ENCODE measurements at regions not wholly inside any gene's neighbourhood (a gene's known extent, or its start where the extent isn't known, plus 50 kb on each side); places are given as distances from the start of the nearest gene placed in this dataset.
"Not testable (repeated sequence)": the region's sequence is repeated elsewhere in the genome, so short reads cannot be mapped to it uniquely, and the experiment has no call there.

- FAIRE-seq (no peak), DNase-seq (ENCODE audit: insufficient read length, low spot score) (no peak)
Measured at GRCh38 chr2:168300460-168300859, 53.1 kb upstream of the STK39 start.

GRCh38 chr2:168304024-168304681, 56.8 kb upstream of the STK39 start:
- FAIRE-seq (no peak), DNase-seq (ENCODE audit: insufficient read length, low spot score) (no peak)

DNA sequence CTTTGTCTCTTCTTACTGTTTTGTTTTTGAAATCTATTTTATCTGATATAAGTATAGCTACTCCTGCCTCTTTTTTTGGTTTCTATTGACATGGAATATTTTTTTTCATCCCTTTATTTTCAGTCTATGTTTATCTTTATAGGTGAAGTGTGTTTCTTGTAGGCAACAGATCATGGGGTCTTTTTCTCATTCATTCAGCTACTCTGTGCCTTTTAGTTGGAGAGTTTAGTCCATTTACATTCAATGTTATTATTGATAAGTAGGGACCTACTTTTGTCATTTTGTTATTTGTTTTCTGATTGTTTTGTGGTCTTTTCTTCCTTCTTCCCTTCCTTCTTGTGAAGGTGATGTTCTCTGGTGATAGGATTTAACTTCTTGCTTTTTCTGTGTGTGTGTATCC, 60.0 kb upstream of the STK39 start:
- DNase-seq (ENCODE audit: insufficient read length, low spot score): no peak
- FAIRE-seq: no peak

GRCh38 chr2:168310580-168310979, 63.2 kb upstream of the STK39 start:
- DNase-seq (ENCODE audit: insufficient read length, low spot score) (no peak), FAIRE-seq (no peak)

GRCh38 chr2:168311261-168311910, 64.0 kb upstream of the STK39 start:
- FAIRE-seq: no peak
- no peak for DNase-seq (ENCODE audit: insufficient read length, low spot score)

- no peak for DNase-seq (ENCODE audit: insufficient read length, low spot score)
- no peak for FAIRE-seq
Measured at GRCh38 chr2:168312036-168312822, 64.8 kb upstream of the STK39 start.

GRCh38 chr2:168314236-168314635, 66.8 kb upstream of the STK39 start:
- DNase-seq (ENCODE audit: insufficient read length, low spot score) (no peak), FAIRE-seq (no peak)

GRCh38 chr2:168315331-168316072, 68.1 kb upstream of the STK39 start:
- FAIRE-seq: no peak

GRCh38 chr2:168316073-168316440, 68.7 kb upstream of the STK39 start:
- DNase-seq (ENCODE audit: insufficient read length, low spot score) (no peak), FAIRE-seq (no peak)

More at GRCh38 chr2:168315331-168316072, 68.1 kb upstream of the STK39 start:
- no peak for DNase-seq (ENCODE audit: insufficient read length, low spot score)

- DNase-seq (ENCODE audit: insufficient read length, low spot score) (no peak), FAIRE-seq (no peak)
Measured at GRCh38 chr2:168317282-168317681, 69.9 kb upstream of the STK39 start.

DNA sequence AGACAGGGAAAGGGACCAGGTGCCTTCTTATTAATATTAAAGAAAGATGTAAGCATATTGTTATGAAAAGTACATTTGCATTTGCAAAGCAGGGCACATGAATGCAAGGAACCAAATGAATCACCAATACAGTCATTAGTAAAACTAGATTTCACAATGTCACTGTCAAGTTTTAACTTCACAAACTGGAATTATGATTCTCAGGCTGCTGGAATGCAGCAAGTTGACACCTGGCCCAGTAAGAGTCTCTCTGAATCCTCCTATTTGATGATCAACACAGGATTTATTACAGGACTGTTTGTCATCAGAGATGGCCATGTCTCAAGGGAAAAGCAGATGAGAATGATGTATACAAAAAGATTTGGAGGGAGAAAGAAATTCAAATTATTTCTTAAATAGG, 72.9 kb upstream of the STK39 start:
- FAIRE-seq (no peak), DNase-seq (ENCODE audit: insufficient read length, low spot score) (no peak)

GRCh38 chr2:168322325-168323007, 75.1 kb upstream of the STK39 start:
- DNase-seq (ENCODE audit: insufficient read length, low spot score) (no peak), FAIRE-seq (no peak)

- FAIRE-seq (no peak), DNase-seq (ENCODE audit: insufficient read length, low spot score) (no peak)
Measured at GRCh38 chr2:168323529-168324021, 76.2 kb upstream of the STK39 start.

GRCh38 chr2:168326572-168326971, 79.2 kb upstream of the STK39 start:
- no peak for FAIRE-seq
- DNase-seq (ENCODE audit: insufficient read length, low spot score): no peak

GRCh38 chr2:168327328-168327727, 79.9 kb upstream of the STK39 start:
- DNase-seq (ENCODE audit: insufficient read length, low spot score) (no peak), FAIRE-seq (no peak)

DNA sequence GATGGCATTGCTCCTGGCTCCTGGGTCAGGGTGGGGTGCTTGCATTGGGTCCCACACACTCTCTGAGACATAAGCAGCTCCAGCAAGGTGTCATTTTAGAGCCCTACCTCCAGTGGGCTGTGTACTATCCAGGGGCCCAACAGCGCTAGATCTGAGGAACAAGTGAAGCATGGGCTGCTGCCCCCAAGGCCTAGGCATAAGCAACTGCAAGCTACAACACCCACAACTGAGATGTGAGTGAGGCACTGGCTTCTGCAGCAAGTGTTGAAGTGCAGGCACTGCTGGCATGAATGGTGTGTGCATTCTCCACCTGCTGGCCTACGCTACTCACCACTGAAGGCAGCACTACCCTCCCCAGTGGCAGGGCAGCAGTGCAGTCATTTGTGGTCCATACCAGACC, 81.0 kb upstream of the STK39 start:
- DNase-seq (ENCODE audit: insufficient read length, low spot score) (no peak), FAIRE-seq (no peak)

DNA sequence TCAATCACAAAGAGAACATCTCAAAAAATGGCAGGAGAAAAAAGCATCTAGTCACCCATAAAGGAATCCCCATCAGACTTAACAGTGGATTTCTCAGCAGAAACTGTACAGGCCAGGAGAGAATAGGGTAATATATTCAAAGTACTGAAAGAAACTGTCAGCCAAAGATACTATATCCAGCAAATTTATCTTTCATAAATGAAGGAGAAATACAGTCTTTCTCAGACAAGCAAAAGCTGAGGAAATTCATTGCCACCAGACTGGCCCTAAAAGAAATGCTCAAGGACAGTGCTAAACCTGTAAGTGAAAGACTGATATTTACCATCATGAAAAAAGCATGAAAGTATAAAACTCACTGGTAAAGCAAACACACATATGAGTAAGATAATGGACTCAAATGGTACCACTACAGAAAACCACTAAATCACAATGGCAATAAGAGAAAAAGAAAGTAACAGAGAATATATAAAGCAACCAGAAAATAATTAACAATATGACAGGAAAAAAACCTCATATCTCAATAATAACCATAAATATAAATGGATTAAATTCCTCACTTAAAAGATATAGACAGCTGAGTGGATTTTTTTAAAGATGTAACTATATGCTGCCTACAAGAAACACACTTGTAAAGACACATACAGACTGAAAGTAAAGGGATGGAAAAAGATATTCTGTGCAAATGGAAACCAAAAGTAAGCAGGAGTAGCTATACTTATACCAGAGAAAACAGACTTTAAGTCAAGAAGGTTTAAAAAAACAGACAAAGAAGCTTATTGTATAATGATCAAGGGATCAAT, 83.4 kb upstream of the STK39 start:
- DNase-seq (ENCODE audit: insufficient read length, low spot score) (no peak), FAIRE-seq (no peak)

GRCh38 chr2:168335254-168335653, 87.9 kb upstream of the STK39 start:
- not testable (repeated sequence) for DNase-seq (ENCODE audit: insufficient read length, low spot score); FAIRE-seq

DNA sequence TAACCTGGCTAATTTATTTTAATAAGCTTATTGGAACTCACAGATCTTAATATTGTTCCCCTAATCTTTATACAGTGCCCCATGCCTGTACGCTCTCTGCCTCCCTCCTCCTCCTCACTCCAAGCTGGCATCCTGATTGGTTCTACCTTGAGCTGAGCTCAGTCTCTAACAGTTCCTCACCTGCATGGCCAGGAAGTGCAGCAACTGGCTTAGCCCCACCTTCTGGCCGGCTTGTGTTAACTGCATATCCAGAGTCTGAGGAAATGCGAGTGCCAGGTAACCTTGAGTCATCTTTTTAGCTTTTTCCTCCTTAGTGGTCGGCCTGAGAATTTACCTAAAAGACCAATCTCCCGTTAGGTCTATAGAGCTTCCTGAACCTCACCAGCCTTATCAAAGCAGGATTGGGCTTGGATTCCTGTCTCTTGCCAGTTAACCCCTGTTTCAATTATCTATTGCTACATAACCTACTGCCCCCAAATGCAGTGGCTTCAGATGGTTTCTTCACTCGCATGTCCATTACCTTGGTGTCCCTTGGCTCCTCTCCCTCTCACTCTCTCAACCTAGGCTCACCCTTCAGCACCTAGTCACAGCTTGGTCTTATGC, 89.5 kb upstream of the STK39 start:
- FAIRE-seq: no peak
- DNase-seq (ENCODE audit: insufficient read length, low spot score): no peak

All from HTR-8/SVneo (cell line).